ENCODE measurements at regions not wholly inside any gene's neighbourhood (a gene's known extent, or its start where the extent isn't known, plus 50 kb on each side); places are given as distances from the start of the nearest gene placed in this dataset.

DNA sequence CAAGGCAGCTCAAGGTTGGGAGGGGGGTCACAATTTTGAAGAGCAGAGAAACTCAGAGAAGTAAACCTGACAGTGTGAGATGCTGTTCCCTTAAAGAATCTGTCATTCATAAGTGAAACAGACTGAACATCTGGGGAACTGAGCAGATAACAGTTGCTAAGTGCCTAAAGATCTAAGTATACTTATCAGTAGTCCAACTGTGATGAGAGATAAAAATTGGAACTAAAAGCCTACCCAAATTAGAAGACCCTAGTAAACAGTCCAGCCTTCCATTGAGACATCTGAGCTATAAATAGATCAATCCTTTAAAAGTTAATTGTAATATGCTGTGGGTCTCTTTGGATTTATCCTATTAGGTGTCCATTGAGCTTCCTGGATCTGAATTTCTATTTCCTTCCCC lies 692.8 kb upstream of the ZNF608 start:
- Histone ChIP-seq H2AFZ (ENCODE audit: low read length) (no peak overlapping the region), H3K4me2 (ENCODE audit: low read length) (no peak overlapping the region), H3K9me2 (ENCODE audit: insufficient read depth, low read length) (no peaks in the 10 kb centered on the region), H3K79me2 (ENCODE audit: insufficient read depth, low read depth, low read length) (no peaks in the 10 kb centered on the region), H4K20me1 (ENCODE audit: insufficient read depth, low read length) (no peaks in the 10 kb centered on the region), H3K9me3 (ENCODE audit: low read length) (no peaks in the 10 kb centered on the region), H3K4me3 (ENCODE audit: low read depth, low read length, poor library complexity, severe bottlenecking) (no peak overlapping the region), H3K36me3 (ENCODE audit: insufficient read depth, low read length) (no peaks in the 10 kb centered on the region), H3K27ac (ENCODE audit: low read depth, low read length, poor library complexity, severe bottlenecking) (no peak overlapping the region), H3K4me1 (ENCODE audit: insufficient read depth, low read length, poor library complexity, severe bottlenecking) (no peaks in the 10 kb centered on the region)
- no peak for DNase-seq (ENCODE audit: low spot score)
- intact Hi-C loops (cut with micrococcal nuclease; ENCODE audit: unreplicated experiment) = no loop called here
- BruUV-seq (replicated peaks) = no TSS peak
- TF ChIP-seq EZH2phosphoT487 (IDR thresholded peaks at IDR 0.05; ENCODE audit: borderline replicate concordance, low read depth, low read length) = no peak
- TF ChIP-seq, protein P1, sequence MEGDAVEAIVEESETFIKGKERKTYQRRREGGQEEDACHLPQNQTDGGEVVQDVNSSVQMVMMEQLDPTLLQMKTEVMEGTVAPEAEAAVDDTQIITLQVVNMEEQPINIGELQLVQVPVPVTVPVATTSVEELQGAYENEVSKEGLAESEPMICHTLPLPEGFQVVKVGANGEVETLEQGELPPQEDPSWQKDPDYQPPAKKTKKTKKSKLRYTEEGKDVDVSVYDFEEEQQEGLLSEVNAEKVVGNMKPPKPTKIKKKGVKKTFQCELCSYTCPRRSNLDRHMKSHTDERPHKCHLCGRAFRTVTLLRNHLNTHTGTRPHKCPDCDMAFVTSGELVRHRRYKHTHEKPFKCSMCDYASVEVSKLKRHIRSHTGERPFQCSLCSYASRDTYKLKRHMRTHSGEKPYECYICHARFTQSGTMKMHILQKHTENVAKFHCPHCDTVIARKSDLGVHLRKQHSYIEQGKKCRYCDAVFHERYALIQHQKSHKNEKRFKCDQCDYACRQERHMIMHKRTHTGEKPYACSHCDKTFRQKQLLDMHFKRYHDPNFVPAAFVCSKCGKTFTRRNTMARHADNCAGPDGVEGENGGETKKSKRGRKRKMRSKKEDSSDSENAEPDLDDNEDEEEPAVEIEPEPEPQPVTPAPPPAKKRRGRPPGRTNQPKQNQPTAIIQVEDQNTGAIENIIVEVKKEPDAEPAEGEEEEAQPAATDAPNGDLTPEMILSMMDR (conservative IDR thresholded peaks at IDR 0.05; ENCODE audit: low read length) = no peak
- ChIA-PET POLR2A (interaction anchor here (0.6 to 1.1 kb wide), 5 partner anchors 30 to 606 kb away, joined by 3 to 5 read pairs (median 4); no protein-coding TSS in a partner anchor), CTCF (ENCODE audit: unreplicated experiment) (no interaction called here)

DNA sequence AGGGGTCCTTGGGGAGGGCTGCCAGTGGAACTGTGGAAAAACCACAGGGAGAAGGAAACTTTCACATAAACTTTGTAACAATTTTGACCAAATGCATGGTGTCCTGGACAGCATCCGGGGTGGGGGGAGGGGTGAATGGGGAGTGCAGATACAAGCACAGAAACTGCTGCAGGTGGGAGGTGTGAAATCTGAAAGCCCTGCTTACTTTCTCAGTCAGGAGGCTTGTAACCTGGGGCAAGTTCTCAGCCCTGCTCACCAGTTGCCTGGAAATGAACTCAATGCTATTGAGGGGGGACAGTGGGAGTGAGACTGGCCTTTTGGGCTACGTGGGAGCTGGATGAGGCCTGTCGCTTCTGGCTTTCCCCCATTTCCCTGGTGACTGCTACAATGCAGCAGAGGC lies 694.5 kb upstream of the ZNF608 start:
- TF ChIP-seq, protein P1 (conservative IDR thresholded peaks at IDR 0.05; ENCODE audit: low read length) = no peak
- TF ChIP-seq EZH2phosphoT487 (IDR thresholded peaks at IDR 0.05; ENCODE audit: borderline replicate concordance, low read depth, low read length) = no peak
- Histone ChIP-seq H3K9me2 (ENCODE audit: insufficient read depth, low read length) (no peaks in the 10 kb centered on the region), H3K36me3 (ENCODE audit: insufficient read depth, low read length) (no peaks in the 10 kb centered on the region), H3K4me1 (ENCODE audit: insufficient read depth, low read length, poor library complexity, severe bottlenecking) (no peaks in the 10 kb centered on the region), H3K9me3 (ENCODE audit: low read length) (no peaks in the 10 kb centered on the region), H4K20me1 (ENCODE audit: insufficient read depth, low read length) (no peaks in the 10 kb centered on the region), H3K4me3 (ENCODE audit: low read depth, low read length, poor library complexity, severe bottlenecking) (no peak overlapping the region), H3K4me2 (ENCODE audit: low read length) (no peak overlapping the region), H3K27ac (ENCODE audit: low read depth, low read length, poor library complexity, severe bottlenecking) (no peak overlapping the region), H3K79me2 (ENCODE audit: insufficient read depth, low read depth, low read length) (no peaks in the 10 kb centered on the region), H2AFZ (ENCODE audit: low read length) (no peak overlapping the region)
- DNase-seq (ENCODE audit: low spot score) = no peak
- POLR2A ChIA-PET = no interaction called here
- intact Hi-C loops (cut with micrococcal nuclease; ENCODE audit: unreplicated experiment) = no loop called here
- CTCF ChIA-PET (ENCODE audit: unreplicated experiment) = no interaction called here
- no TSS peak for BruUV-seq (replicated peaks)

DNA sequence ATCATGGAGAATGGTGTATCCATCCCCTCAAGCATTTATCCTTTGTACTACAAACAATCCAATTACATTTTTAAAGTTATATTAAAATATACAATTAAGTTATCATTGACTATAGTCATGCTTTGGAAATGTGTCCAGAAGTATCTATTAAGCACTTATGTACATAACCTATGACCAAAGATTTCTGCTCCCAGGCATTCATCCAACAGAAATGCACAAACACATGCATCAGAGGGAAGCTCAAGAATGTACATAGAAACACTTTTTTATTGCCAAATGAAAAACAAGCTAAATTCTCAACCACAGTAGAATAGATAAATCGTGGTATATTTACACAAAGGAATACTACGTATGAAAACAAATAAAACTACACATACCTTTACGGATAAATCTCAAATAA lies 700.5 kb upstream of the ZNF608 start:
- no TSS peak for BruUV-seq (replicated peaks)
- POLR2A ChIA-PET = interaction anchor here (1.6 kb wide), 1 partner anchor 18 kb away, joined by 3 read pairs; no protein-coding TSS in a partner anchor
- TF ChIP-seq, protein P1 (conservative IDR thresholded peaks at IDR 0.05; ENCODE audit: low read length) = no peak
- TF ChIP-seq EZH2phosphoT487 (IDR thresholded peaks at IDR 0.05; ENCODE audit: borderline replicate concordance, low read depth, low read length) = no peak
- Histone ChIP-seq H3K9me3 (ENCODE audit: low read length) (no peaks in the 10 kb centered on the region), H3K4me2 (ENCODE audit: low read length) (no peak overlapping the region), H3K9me2 (ENCODE audit: insufficient read depth, low read length) (no peaks in the 10 kb centered on the region), H2AFZ (ENCODE audit: low read length) (no peak overlapping the region), H3K27ac (ENCODE audit: low read depth, low read length, poor library complexity, severe bottlenecking) (no peak overlapping the region), H3K79me2 (ENCODE audit: insufficient read depth, low read depth, low read length) (no peaks in the 10 kb centered on the region), H4K20me1 (ENCODE audit: insufficient read depth, low read length) (no peaks in the 10 kb centered on the region), H3K4me1 (ENCODE audit: insufficient read depth, low read length, poor library complexity, severe bottlenecking) (no peaks in the 10 kb centered on the region), H3K36me3 (ENCODE audit: insufficient read depth, low read length) (no peaks in the 10 kb centered on the region), H3K4me3 (ENCODE audit: low read depth, low read length, poor library complexity, severe bottlenecking) (no peak overlapping the region)
- intact Hi-C loops (cut with micrococcal nuclease; ENCODE audit: unreplicated experiment) = no loop called here
- DNase-seq (ENCODE audit: low spot score) = no peak
- CTCF ChIA-PET (ENCODE audit: unreplicated experiment) = no interaction called here
